Large intestine (tissue), 3 donors: ENCODE measurements at regions not wholly inside any gene's neighbourhood (a gene's known extent, or its start where the extent isn't known, plus 50 kb on each side); places are given as distances from the start of the nearest gene placed in this dataset.
A peak's percentile ranks its signal among the peaks of the same experiment; 100 is the strongest.

Experiments used
- DNase-seq, 2 donors: peaks; one replicate each; pipeline versions ENCODE4 v3.0.0 to v3.0.0-alpha.2; 2013
- H3K27ac ChIP-seq: one replicate; pipeline ENCODE4 v1.5.1; 2013; ENCODE audit warnings: low read length
- H3K27me3 ChIP-seq: 2 replicates; pipeline ENCODE4 v1.6.1; 2013; ENCODE audit warnings: low read length; ENCODE audit not compliant: control insufficient read depth, insufficient read depth
- H3K36me3 ChIP-seq: 2 replicates; pipeline ENCODE4 v1.6.1; 2013; ENCODE audit warnings: low read length; ENCODE audit not compliant: control insufficient read depth, insufficient read depth
- H3K4me1 ChIP-seq: one replicate; pipeline ENCODE4 v1.6.1; 2013; ENCODE audit warnings: low read length; ENCODE audit not compliant: control insufficient read depth, insufficient read depth
- H3K4me3 ChIP-seq: one replicate; pipeline ENCODE4 v1.5.1; 2013; ENCODE audit warnings: low read length
- H3K9me3 ChIP-seq: one replicate; pipeline ENCODE4 v1.6.1; 2013; ENCODE audit warnings: mild to moderate bottlenecking, low read depth, low read length, moderate library complexity; ENCODE audit not compliant: control insufficient read depth
- WGBS: methylation state at CpG from one replicate; pipeline ENCODE4 v1.1.5; 2013; ENCODE audit warnings: low lambda C conversion rate; ENCODE audit not compliant: insufficient coverage; 5-methylcytosine and 5-hydroxymethylcytosine counted together

DNA sequence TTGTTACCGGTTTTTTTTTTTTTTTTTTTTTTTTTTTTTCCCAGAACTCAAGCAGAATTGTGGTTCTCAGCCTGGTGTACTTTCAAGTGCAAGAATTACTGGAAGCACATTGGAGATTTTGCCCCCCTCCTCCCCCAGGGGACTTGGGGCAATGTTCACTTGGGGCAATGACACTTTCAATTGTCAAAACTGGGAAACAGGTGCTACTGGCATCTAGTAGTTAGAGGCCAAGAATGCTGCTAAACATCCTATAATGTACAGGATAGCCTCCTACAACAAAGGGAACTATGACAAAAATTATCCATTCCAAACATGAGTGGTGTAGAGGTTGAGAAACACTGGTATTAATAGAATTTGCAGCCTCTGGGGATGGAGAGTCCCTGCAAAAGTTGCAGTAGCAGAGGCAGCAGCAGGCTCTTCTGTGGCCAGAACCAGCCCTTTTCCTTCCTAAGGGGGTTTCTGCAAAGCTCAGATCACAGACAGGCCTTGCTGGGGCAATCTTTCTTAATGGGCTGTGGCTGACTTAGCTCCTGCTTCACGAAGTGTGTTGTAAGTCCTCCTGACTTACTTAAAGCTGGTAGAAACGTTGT is 144.3 kb upstream of the MRPS22 start:
- Histone ChIP-seq H3K27me3 (peaks cover 6% of the 10 kb centered on the region), H3K4me3 (no peak overlapping the region), H3K9me3 (no peaks in the 10 kb centered on the region), H3K4me1 (no peaks in the 10 kb centered on the region), H3K27ac (no peak overlapping the region), H3K36me3 (no peaks in the 10 kb centered on the region)
- no peak for DNase-seq
- WGBS, result 60% methylated on average over 1 of the region's 3 CpGs

- Histone ChIP-seq H3K36me3 (no peaks in the 10 kb centered on the region), H3K9me3 (no peaks in the 10 kb centered on the region), H3K4me1 (no peaks in the 10 kb centered on the region), H3K27me3 (peaks cover 13% of the 10 kb centered on the region), H3K27ac (no peak overlapping the region), H3K4me3 (no peak overlapping the region)
- DNase-seq, result no peak
- WGBS, result 88% methylated on average over 2 of the region's 7 CpGs
Observed at GRCh38 chr3:139201446-139202225, 142.2 kb upstream of the MRPS22 start.

DNA sequence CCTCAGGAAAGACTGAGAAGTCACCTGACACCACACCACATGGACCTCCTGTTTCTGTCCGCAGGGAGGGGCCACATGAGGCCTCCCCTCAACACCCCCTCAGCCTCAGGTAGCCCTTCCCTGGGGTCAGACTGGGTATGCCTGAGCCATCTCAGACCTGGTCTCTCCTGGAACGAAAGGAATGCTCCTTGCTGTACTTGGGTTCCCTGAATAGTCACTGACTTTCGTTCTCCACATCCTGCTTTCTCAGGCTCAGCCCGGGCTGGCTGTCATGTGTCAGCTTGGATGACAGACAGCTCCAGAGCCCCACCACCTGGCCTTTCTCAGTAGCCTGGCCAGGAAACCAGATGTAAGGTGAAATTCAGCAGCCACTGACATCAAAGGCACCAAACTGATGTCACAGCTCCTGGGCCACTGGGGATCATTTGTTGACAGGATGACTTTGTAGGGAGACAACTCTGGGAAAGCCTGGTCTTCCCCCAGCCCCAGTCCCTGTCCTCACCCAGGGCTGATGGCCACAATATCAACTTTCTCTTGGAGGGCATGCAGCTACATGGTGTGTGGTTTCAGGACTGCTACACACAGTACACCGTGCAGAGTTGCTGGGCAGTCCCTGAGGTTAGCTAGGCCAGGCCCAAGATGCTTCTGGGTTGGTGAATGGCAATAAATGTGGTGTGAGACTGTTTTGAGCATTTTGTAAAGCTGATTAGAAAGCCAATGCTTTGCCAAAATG is 141.4 kb upstream of the MRPS22 start:
- no peak overlapping the region for H3K4me3 ChIP-seq
- no peaks in the 10 kb centered on the region for H3K9me3 ChIP-seq
- DNase-seq, result peak; percentile 59 to 62
- no peaks in the 10 kb centered on the region for H3K4me1 ChIP-seq
- no peak overlapping the region for H3K27ac ChIP-seq
- H3K27me3 ChIP-seq, result peaks cover 13% of the 10 kb centered on the region
- no CpG with 5 or more reads among the region's 5 CpGs for WGBS
- H3K36me3 ChIP-seq, result no peaks in the 10 kb centered on the region

GRCh38 chr3:139202959-139203349 is 140.9 kb upstream of the MRPS22 start:
- DNase-seq, result no peak
- WGBS, result no CpG with 5 or more reads among the region's 1 CpG
- H3K4me1 ChIP-seq, result no peaks in the 10 kb centered on the region

DNA sequence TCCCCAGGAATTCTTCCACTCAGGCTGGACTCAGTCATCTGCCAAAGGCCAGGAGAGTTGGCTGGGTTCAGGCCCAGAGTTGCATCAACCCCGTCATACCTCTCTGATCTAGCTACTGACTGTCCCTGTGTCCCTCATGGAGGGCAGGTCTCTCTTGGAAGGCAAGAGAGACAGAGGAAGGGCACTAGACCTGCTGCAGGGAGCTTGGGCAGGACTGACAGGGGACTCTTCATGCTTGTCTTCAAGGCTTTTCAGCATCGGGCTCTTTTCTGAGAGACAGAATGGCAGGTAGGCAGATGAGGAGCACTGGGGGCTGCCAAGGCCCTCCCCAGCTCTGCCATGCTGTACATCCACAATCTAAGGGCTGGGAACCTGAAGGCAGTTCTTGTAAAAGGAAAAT is 140.1 kb upstream of the MRPS22 start:
- H3K36me3 ChIP-seq, result no peaks in the 10 kb centered on the region
- DNase-seq, result no peak
- WGBS, result no CpG with 5 or more reads among the region's 2 CpGs

More at GRCh38 chr3:139202959-139203349, 140.9 kb upstream of the MRPS22 start:
- H3K27me3 ChIP-seq, result peaks cover 13% of the 10 kb centered on the region
- H3K4me3 ChIP-seq, result no peak overlapping the region
- H3K27ac ChIP-seq, result no peak overlapping the region
- H3K9me3 ChIP-seq, result no peaks in the 10 kb centered on the region
- H3K36me3 ChIP-seq, result no peaks in the 10 kb centered on the region

DNA sequence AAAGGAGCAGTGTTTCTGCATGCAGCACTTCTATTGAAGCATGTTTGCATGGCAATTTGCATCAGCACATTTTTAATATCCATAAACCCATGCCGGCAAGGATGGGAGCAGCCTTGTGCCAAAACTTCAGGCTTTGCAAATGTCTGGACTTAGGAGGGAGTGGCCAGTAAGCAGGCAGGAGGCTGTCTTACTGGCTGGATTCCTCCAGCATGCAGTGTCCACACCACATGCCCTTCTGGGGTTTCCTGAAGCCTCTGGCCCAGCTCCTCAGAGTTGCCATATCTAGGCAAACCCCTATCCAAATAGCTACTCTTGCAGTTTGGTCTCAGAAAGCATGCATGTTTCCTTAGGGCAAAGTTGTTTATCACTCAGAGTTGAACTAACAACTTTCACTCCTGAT is 139.1 kb upstream of the MRPS22 start:
- WGBS, result no CpG with 5 or more reads among the region's 1 CpG
- H3K4me1 ChIP-seq, result no peaks in the 10 kb centered on the region
- peaks cover 13% of the 10 kb centered on the region for H3K27me3 ChIP-seq
- no peak for DNase-seq
- H3K36me3 ChIP-seq, result no peaks in the 10 kb centered on the region
- H3K27ac ChIP-seq, result no peak overlapping the region
- H3K4me3 ChIP-seq, result no peak overlapping the region
- H3K9me3 ChIP-seq, result no peaks in the 10 kb centered on the region

More for the DNA sequence above, 140.1 kb upstream of the MRPS22 start:
- Histone ChIP-seq H3K4me3 (no peak overlapping the region), H3K27me3 (peaks cover 13% of the 10 kb centered on the region), H3K27ac (no peak overlapping the region), H3K4me1 (no peaks in the 10 kb centered on the region), H3K9me3 (no peaks in the 10 kb centered on the region)

DNA sequence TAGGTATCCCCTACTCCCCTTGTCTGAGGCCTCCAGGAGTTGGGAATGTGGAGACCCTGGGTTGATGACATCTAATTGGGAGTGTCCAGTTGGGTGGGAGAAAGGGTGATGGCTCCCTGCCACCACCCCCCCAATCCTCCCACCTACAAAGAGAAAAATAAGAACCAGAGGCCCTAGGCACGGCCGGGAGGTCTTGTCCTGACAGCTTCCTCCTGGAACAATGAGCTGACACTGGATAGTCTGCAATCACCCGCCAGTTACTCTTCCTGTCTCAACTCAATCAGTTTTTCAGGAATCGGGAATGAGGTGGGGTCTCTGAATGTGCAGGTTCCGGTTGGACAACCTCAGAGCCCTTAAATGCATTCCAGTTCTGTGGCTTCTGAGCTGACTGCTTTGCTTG is 129.9 kb upstream of the MRPS22 start:
- H3K9me3 ChIP-seq, result no peaks in the 10 kb centered on the region
- H3K27me3 ChIP-seq, result peaks cover 2% of the 10 kb centered on the region
- no peaks in the 10 kb centered on the region for H3K4me1 ChIP-seq
- no peak overlapping the region for H3K27ac ChIP-seq
- H3K36me3 ChIP-seq, result no peaks in the 10 kb centered on the region
- no CpG with 5 or more reads among the region's 5 CpGs for WGBS
- H3K4me3 ChIP-seq, result no peak overlapping the region
- DNase-seq, result no peak

DNA sequence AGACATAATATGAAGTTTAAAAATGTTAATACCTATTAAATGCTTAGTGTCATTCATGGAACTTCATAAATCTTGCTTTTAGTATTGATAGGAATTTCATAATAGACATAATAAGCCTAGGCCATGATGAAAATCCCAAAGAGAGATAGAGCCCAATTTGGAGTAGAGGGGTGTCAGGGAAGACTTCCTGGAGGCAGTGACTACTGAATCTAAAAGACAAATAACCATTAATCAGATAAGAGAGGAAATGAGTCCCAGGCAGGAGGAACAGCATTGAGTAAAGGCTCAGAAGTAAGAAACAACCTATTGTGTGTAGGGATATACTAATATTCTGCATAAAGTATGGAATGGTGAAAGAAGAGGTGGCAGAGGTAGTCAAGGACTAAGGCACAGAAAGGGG is 126.9 kb upstream of the MRPS22 start:
- Histone ChIP-seq H3K36me3 (no peaks in the 10 kb centered on the region), H3K27ac (no peak overlapping the region), H3K27me3 (peaks cover 8% of the 10 kb centered on the region), H3K4me1 (no peaks in the 10 kb centered on the region), H3K4me3 (no peak overlapping the region), H3K9me3 (no peaks in the 10 kb centered on the region)
- no peak for DNase-seq

DNA sequence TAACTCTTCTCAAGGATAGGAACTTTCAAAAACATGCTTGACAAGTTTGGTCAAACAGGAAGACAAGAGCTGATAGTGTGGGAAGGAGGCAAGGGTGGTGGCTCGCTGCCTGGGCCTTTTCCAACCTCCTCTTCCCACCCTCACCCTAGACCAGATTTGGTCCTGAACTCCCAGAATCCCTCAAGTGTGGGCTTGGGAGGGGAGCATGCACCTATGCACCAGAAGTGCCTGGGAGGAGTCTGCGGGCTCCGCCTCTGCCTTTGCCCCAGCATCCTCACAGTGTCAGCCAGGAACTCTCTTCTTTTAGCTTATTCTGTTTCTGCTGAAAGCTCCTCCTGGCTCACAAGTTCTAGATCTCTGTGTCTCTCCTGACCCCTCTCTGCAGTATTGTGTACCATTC is 126.2 kb upstream of the MRPS22 start:
- WGBS, result no CpG with 5 or more reads among the region's 3 CpGs
- Histone ChIP-seq H3K36me3 (no peaks in the 10 kb centered on the region), H3K4me1 (no peaks in the 10 kb centered on the region), H3K27me3 (peaks cover 8% of the 10 kb centered on the region), H3K27ac (no peak overlapping the region), H3K4me3 (no peak overlapping the region), H3K9me3 (no peaks in the 10 kb centered on the region)
- DNase-seq, result no peak

DNA sequence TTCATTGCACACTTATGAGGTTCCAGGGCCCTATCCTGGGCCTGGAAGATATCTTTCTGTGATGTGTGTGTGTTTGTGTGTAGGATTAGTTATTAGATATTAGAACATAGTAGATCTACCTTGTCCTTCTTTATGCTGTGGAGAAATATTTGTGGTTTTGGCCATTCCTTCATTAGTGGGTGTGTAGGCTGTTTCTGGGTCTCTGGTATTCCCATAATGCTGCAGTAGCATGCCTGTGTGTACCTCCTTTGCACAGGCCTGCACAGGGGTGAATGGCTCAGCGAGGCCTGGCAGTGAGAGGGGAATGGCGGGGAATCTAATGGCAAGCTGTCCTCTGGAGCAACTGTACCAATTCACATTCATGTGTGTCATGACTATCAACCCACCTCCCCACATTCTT is 125.8 kb upstream of the MRPS22 start:
- no peak for DNase-seq
- peaks cover 8% of the 10 kb centered on the region for H3K27me3 ChIP-seq
- H3K4me3 ChIP-seq, result no peak overlapping the region
- no peaks in the 10 kb centered on the region for H3K4me1 ChIP-seq
- no peaks in the 10 kb centered on the region for H3K9me3 ChIP-seq
- no CpG with 5 or more reads among the region's 2 CpGs for WGBS
- no peak overlapping the region for H3K27ac ChIP-seq
- H3K36me3 ChIP-seq, result no peaks in the 10 kb centered on the region
